ENCODE measurements at regions not wholly inside any gene's neighbourhood (a gene's known extent, or its start where the extent isn't known, plus 50 kb on each side); places are given as distances from the start of the nearest gene placed in this dataset.

GRCh38 chr9:14383294-14383693, 69.4 kb upstream of the NFIB start:
- Histone ChIP-seq H3K36me3 (ENCODE audit: low read depth, low read length) (no peaks in the 10 kb centered on the region), H3K27me3 (ENCODE audit: low read length) (no peaks in the 10 kb centered on the region), H3K4me3 (ENCODE audit: low read length) (no peak overlapping the region), H3K9me3 (ENCODE audit: low read length) (no peaks in the 10 kb centered on the region), H2AFZ (ENCODE audit: low read length) (no peak overlapping the region), H3K4me2 (ENCODE audit: low read length) (no peak overlapping the region), H3K9ac (ENCODE audit: low read length) (no peak overlapping the region), H4K20me1 (ENCODE audit: low read length) (no peaks in the 10 kb centered on the region), H3K4me1 (ENCODE audit: insufficient read depth, low read length) (no peaks in the 10 kb centered on the region), H3K9me2 (replicated peaks; ENCODE audit: low read length) (no peaks in the 10 kb centered on the region), H3K79me2 (ENCODE audit: low read length) (no peaks in the 10 kb centered on the region), H3F3A (ENCODE audit: low read length, unreplicated experiment) (no peaks in the 10 kb centered on the region), H3K27ac (ENCODE audit: low read length) (no peak overlapping the region)
- intact Hi-C loops (cut with micrococcal nuclease) = no loop called here
- CTCF ChIA-PET = no interaction called here
- POLR2A ChIA-PET (ENCODE audit: unreplicated experiment) = interaction anchor here (0.7 kb wide), 1 partner anchor 937 kb away, joined by 6 read pairs; no protein-coding TSS in a partner anchor
- no TSS peak for BruUV-seq (replicated peaks)
- TF ChIP-seq EZH2phosphoT487 (IDR thresholded peaks at IDR 0.05; ENCODE audit: borderline replicate concordance, low read length) (no peak), EZH2 (IDR thresholded peaks at IDR 0.05; ENCODE audit: low read length, unreplicated experiment) (no peak)
- TF ChIP-seq, protein P1, sequence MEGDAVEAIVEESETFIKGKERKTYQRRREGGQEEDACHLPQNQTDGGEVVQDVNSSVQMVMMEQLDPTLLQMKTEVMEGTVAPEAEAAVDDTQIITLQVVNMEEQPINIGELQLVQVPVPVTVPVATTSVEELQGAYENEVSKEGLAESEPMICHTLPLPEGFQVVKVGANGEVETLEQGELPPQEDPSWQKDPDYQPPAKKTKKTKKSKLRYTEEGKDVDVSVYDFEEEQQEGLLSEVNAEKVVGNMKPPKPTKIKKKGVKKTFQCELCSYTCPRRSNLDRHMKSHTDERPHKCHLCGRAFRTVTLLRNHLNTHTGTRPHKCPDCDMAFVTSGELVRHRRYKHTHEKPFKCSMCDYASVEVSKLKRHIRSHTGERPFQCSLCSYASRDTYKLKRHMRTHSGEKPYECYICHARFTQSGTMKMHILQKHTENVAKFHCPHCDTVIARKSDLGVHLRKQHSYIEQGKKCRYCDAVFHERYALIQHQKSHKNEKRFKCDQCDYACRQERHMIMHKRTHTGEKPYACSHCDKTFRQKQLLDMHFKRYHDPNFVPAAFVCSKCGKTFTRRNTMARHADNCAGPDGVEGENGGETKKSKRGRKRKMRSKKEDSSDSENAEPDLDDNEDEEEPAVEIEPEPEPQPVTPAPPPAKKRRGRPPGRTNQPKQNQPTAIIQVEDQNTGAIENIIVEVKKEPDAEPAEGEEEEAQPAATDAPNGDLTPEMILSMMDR (conservative IDR thresholded peaks at IDR 0.05; ENCODE audit: low read depth, low read length) = no peak
- DNase-seq (no peak), ATAC-seq (no peak)

- POLR2A ChIA-PET (ENCODE audit: unreplicated experiment) = no interaction called here
- Histone ChIP-seq H3K79me2 (ENCODE audit: low read length) (no peaks in the 10 kb centered on the region), H2AFZ (ENCODE audit: low read length) (no peak overlapping the region), H3K27me3 (ENCODE audit: low read length) (no peaks in the 10 kb centered on the region), H3F3A (ENCODE audit: low read length, unreplicated experiment) (no peaks in the 10 kb centered on the region), H3K4me3 (ENCODE audit: low read length) (no peak overlapping the region), H3K9me2 (replicated peaks; ENCODE audit: low read length) (no peaks in the 10 kb centered on the region), H3K27ac (ENCODE audit: low read length) (no peak overlapping the region), H3K9ac (ENCODE audit: low read length) (no peak overlapping the region), H3K9me3 (ENCODE audit: low read length) (no peaks in the 10 kb centered on the region), H3K4me1 (ENCODE audit: insufficient read depth, low read length) (no peaks in the 10 kb centered on the region), H4K20me1 (ENCODE audit: low read length) (no peaks in the 10 kb centered on the region), H3K4me2 (ENCODE audit: low read length) (no peak overlapping the region), H3K36me3 (ENCODE audit: low read depth, low read length) (no peaks in the 10 kb centered on the region)
- ATAC-seq (no peak), DNase-seq (no peak)
- no TSS peak for BruUV-seq (replicated peaks)
- TF ChIP-seq EZH2phosphoT487 (IDR thresholded peaks at IDR 0.05; ENCODE audit: borderline replicate concordance, low read length) = no peak
- TF ChIP-seq EZH2 (IDR thresholded peaks at IDR 0.05; ENCODE audit: low read length, unreplicated experiment) = no peak
- CTCF ChIA-PET = no interaction called here
- intact Hi-C loops (cut with micrococcal nuclease) = no loop called here
Measured at GRCh38 chr9:14380061-14380836, 66.3 kb upstream of the NFIB start.

GRCh38 chr9:14379280-14379679, 65.3 kb upstream of the NFIB start:
- Histone ChIP-seq H3K9ac (ENCODE audit: low read length) (no peak overlapping the region), H3K27me3 (ENCODE audit: low read length) (no peaks in the 10 kb centered on the region), H3K79me2 (ENCODE audit: low read length) (no peaks in the 10 kb centered on the region), H3K4me2 (ENCODE audit: low read length) (no peak overlapping the region), H3K27ac (ENCODE audit: low read length) (no peak overlapping the region), H3K9me3 (ENCODE audit: low read length) (no peaks in the 10 kb centered on the region), H3K4me3 (ENCODE audit: low read length) (no peak overlapping the region), H4K20me1 (ENCODE audit: low read length) (no peaks in the 10 kb centered on the region), H3F3A (ENCODE audit: low read length, unreplicated experiment) (no peaks in the 10 kb centered on the region), H3K36me3 (ENCODE audit: low read depth, low read length) (no peaks in the 10 kb centered on the region), H2AFZ (ENCODE audit: low read length) (no peak overlapping the region), H3K4me1 (ENCODE audit: insufficient read depth, low read length) (no peaks in the 10 kb centered on the region), H3K9me2 (replicated peaks; ENCODE audit: low read length) (no peaks in the 10 kb centered on the region)
- BruUV-seq (replicated peaks) = no TSS peak
- TF ChIP-seq EZH2 (IDR thresholded peaks at IDR 0.05; ENCODE audit: low read length, unreplicated experiment) (no peak), EZH2phosphoT487 (IDR thresholded peaks at IDR 0.05; ENCODE audit: borderline replicate concordance, low read length) (no peak)
- TF ChIP-seq, protein P1 (conservative IDR thresholded peaks at IDR 0.05; ENCODE audit: low read depth, low read length) = no peak
- POLR2A ChIA-PET (ENCODE audit: unreplicated experiment) = no interaction called here
- ATAC-seq = no peak
- DNase-seq = no peak
- CTCF ChIA-PET = no interaction called here
- intact Hi-C loops (cut with micrococcal nuclease) = no loop called here

All from PC-3 (cell line).